LNCaP clone FGC (cell line): ENCODE measurements at regions not wholly inside any gene's neighbourhood (a gene's known extent, or its start where the extent isn't known, plus 50 kb on each side); places are given as distances from the start of the nearest gene placed in this dataset.

ENCODE experiments used
- DNase-seq: peaks from one replicate; pipeline ENCODE4 v3.0.0-alpha.2; 2011; ENCODE audit warnings: low read depth
- H3K4me3 ChIP-seq: 2 replicates; pipeline ENCODE4 v1.5.1; 2011; ENCODE audit warnings: mild to moderate bottlenecking, low read depth, low read length, control low read depth
- CTCF ChIP-seq: IDR thresholded peaks from 2 replicates; pipeline ENCODE4 v1.5.1; 2012; ENCODE audit warnings: mild to moderate bottlenecking; ENCODE audit not compliant: control insufficient read depth, insufficient read depth; ENCODE audit errors: extremely low read depth

GRCh38 chr14:95437715-95438114, 78.7 kb downstream of the SYNE3 start:
- no peak overlapping the region for H3K4me3 ChIP-seq
- DNase-seq, result no peak
- no peak for TF ChIP-seq CTCF

- no peak for TF ChIP-seq CTCF
- no peak overlapping the region for H3K4me3 ChIP-seq
These were observed 80.1 kb downstream of the SYNE3 start for GRCh38 chr14:95436354-95436753.

GRCh38 chr14:95434121-95434520, 82.3 kb downstream of the SYNE3 start:
- TF ChIP-seq CTCF, result no peak
- DNase-seq, result no peak
- H3K4me3 ChIP-seq, result no peak overlapping the region

More at GRCh38 chr14:95436354-95436753, 80.1 kb downstream of the SYNE3 start:
- no peak for DNase-seq

GRCh38 chr14:95433094-95433478, 83.4 kb downstream of the SYNE3 start:
- TF ChIP-seq CTCF, result 0 out of 2 replicates have a peak, but pooled peaks have one; percentile 20
- DNase-seq, result no peak
- no peak overlapping the region for H3K4me3 ChIP-seq

GRCh38 chr14:95432144-95433093, 84.0 kb downstream of the SYNE3 start:
- no peak overlapping the region for H3K4me3 ChIP-seq

More at GRCh38 chr14:95432144-95433093, 84.0 kb downstream of the SYNE3 start:
- TF ChIP-seq CTCF, result peak; percentile 97
- DNase-seq, result peak; percentile 28
